ENCODE measurements at regions not wholly inside any gene's neighbourhood (a gene's known extent, or its start where the extent isn't known, plus 50 kb on each side); places are given as distances from the start of the nearest gene placed in this dataset.

- TF ChIP-seq CTCF (IDR thresholded peaks at IDR 0.05) (no peak), POLR2A (IDR thresholded peaks at IDR 0.05) (no peak)
Observed at GRCh38 chr1:104440011-104440410, 690.3 kb downstream of the AMY1C start.
